Type B pancreatic cell (in vitro differentiated cells): ENCODE measurements at regions not wholly inside any gene's neighbourhood (a gene's known extent, or its start where the extent isn't known, plus 50 kb on each side); places are given as distances from the start of the nearest gene placed in this dataset.

Experiments
- DNase-seq: peaks from one replicate; pipeline ENCODE4 v3.0.0; 2021; ENCODE audit warnings: mixed read lengths; ENCODE audit not compliant: unreplicated experiment; ENCODE audit errors: extremely low spot score
- H3K27ac Mint-ChIP-seq: 2 replicates; pipeline ENCODE4 v1.8.0; 2021; ENCODE audit warnings: mild to moderate bottlenecking, mixed read lengths
- H3K27me3 Mint-ChIP-seq: 2 replicates; pipeline ENCODE4 v1.8.0; 2021; ENCODE audit warnings: mixed read lengths
- H3K36me3 Mint-ChIP-seq: 2 replicates; pipeline ENCODE4 v1.8.0; 2021; ENCODE audit warnings: mixed read lengths
- H3K4me1 Mint-ChIP-seq: one replicate; pipeline ENCODE4 v1.8.0; 2021; ENCODE audit warnings: mixed read lengths; ENCODE audit not compliant: unreplicated experiment
- H3K4me3 Mint-ChIP-seq: 2 replicates; pipeline ENCODE4 v1.8.0; 2021; ENCODE audit warnings: mild to moderate bottlenecking, mixed read lengths
- H3K9me3 Mint-ChIP-seq: 2 replicates; pipeline ENCODE4 v1.8.0; 2021; ENCODE audit warnings: mixed read lengths
- TF ChIP-seq, protein P1 (sequence below): fragments of 200-600 bp; sonication (generic); conservative IDR thresholded peaks from 2 replicates; pipeline ENCODE4 v1.5.0; 2021; ENCODE audit warnings: antibody characterized with exemption, mild to moderate bottlenecking

DNA sequence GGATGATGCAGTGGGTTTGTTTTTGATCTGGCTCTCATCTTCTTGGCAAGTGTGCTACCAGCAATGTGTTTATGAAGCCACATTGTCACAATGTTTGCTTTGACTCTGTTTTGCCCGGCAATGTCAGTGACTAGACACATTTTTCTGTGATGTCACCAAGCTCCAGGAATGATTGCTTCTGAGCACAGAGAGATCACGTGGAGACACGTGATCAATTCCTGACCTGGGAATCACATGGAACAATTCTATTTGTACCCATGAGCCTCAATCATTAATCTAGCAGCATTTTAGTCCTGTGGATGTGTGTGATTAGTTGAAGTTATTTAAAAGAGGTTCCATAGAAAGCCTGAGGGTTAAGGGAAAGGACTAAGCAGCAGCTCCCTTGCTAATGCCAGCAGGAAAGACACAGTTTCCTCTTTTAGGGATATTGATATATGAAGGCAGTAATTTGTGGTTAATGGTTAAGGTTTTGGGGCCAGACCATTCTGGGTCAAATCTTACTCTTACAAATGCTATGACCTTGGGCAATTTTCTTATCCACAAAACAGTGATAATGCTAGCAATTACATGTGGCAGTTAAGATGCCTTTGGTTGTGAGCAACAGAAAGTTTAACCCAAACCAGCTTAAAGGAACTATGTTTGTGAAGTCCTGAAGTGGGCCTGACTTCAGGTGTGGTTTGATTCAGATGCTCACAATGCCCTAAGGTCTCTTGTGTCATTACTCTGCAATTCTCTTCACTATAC is 59.0 kb downstream of the FASLG start:
- TF ChIP-seq, protein P1, sequence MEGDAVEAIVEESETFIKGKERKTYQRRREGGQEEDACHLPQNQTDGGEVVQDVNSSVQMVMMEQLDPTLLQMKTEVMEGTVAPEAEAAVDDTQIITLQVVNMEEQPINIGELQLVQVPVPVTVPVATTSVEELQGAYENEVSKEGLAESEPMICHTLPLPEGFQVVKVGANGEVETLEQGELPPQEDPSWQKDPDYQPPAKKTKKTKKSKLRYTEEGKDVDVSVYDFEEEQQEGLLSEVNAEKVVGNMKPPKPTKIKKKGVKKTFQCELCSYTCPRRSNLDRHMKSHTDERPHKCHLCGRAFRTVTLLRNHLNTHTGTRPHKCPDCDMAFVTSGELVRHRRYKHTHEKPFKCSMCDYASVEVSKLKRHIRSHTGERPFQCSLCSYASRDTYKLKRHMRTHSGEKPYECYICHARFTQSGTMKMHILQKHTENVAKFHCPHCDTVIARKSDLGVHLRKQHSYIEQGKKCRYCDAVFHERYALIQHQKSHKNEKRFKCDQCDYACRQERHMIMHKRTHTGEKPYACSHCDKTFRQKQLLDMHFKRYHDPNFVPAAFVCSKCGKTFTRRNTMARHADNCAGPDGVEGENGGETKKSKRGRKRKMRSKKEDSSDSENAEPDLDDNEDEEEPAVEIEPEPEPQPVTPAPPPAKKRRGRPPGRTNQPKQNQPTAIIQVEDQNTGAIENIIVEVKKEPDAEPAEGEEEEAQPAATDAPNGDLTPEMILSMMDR: no peak
- DNase-seq: no peak
- no peak overlapping the region for H3K4me3 Mint-ChIP-seq
- peak overlapping the region; percentile 63 for H3K27ac Mint-ChIP-seq
- no peaks in the 10 kb centered on the region for H3K27me3 Mint-ChIP-seq
- peaks cover 26% of the 10 kb centered on the region for H3K4me1 Mint-ChIP-seq
- peaks cover 13% of the 10 kb centered on the region for H3K9me3 Mint-ChIP-seq
- H3K36me3 Mint-ChIP-seq: peaks cover 4% of the 10 kb centered on the region

DNA sequence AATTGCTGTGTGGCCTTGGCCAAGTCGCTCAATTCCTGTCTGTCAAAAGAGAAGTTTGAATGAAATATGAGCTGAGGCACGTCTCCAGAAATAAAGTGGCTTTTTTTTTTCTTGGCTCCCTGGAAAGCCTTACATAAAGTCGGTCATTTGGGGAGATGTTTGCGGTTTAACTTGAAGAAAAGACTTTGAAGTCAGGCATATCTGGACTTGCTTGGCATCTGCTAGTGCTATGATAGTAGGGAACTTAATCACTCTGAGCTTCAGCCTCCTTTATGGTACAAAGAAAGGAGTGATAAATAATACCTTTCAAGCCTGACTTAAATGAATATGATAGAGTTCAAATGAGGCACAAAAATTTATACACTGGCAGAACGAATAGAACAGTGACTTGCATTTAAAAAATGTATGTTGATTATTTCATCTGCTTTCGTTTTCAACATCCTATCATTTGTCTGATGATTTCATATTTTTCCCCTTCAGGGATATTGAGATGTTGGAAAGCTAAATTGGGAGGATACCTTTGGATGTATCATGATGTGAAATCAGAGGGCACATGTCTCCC is 60.2 kb downstream of the FASLG start:
- Mint-ChIP-seq H3K36me3 (peaks cover 4% of the 10 kb centered on the region), H3K27me3 (no peaks in the 10 kb centered on the region), H3K4me1 (peaks cover 35% of the 10 kb centered on the region), H3K27ac (peak overlapping the region; percentile 63), H3K9me3 (peaks cover 13% of the 10 kb centered on the region), H3K4me3 (no peak overlapping the region)
- TF ChIP-seq, protein P1: no peak
- DNase-seq: no peak

DNA sequence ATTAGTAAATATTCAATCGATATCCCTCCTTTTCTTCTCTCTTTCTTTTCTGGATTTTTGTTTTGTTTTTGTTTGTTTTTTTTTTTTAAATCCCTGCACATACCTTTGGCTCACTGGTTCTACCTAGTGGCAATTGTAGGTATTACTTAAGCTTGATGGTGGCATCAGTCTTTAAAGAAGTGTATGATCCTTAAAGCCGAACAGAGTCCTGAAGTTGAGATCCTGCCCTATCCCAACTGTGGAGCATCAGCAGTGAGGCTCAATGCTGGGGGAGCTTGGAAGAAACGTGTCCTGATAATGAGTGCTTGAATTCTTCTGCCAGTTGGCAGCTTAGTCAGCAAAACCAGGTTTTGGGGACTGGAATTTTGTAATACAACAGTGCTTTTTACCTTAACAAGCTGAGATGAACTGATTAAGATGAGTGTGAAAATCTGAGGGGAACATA is 60.8 kb downstream of the FASLG start:
- DNase-seq: no peak
- Mint-ChIP-seq H3K27ac (peak overlapping the region; percentile 63), H3K36me3 (peaks cover 4% of the 10 kb centered on the region), H3K9me3 (peaks cover 13% of the 10 kb centered on the region), H3K4me3 (peak overlapping the region; percentile 10), H3K4me1 (peaks cover 35% of the 10 kb centered on the region), H3K27me3 (no peaks in the 10 kb centered on the region)
- TF ChIP-seq, protein P1: peak; percentile 85

DNA sequence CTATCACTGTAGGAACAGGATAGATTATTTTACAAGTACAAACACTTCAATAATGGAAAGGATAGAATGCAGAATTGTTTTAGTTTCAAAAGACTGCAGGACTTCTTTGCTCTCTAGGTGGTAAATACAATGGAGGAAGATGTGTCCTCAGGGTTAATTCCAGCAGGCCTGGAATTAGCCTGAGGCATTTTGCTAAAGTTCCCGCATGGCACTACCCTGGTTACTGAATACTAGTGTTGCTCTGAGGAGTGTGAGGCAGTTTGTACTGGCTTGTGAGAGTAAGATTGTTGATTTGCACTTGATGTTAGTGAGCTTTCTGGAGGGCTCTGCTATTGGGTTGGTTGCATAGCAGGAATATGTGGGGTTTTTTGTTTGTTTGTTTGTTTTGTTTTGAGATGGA is 61.4 kb downstream of the FASLG start:
- TF ChIP-seq, protein P1: no peak
- H3K9me3 Mint-ChIP-seq: peaks cover 13% of the 10 kb centered on the region
- no peak for DNase-seq
- H3K4me1 Mint-ChIP-seq: peaks cover 35% of the 10 kb centered on the region
- H3K27me3 Mint-ChIP-seq: no peaks in the 10 kb centered on the region
- H3K36me3 Mint-ChIP-seq: peaks cover 4% of the 10 kb centered on the region
- H3K4me3 Mint-ChIP-seq: no peak overlapping the region
- no peak overlapping the region for H3K27ac Mint-ChIP-seq

DNA sequence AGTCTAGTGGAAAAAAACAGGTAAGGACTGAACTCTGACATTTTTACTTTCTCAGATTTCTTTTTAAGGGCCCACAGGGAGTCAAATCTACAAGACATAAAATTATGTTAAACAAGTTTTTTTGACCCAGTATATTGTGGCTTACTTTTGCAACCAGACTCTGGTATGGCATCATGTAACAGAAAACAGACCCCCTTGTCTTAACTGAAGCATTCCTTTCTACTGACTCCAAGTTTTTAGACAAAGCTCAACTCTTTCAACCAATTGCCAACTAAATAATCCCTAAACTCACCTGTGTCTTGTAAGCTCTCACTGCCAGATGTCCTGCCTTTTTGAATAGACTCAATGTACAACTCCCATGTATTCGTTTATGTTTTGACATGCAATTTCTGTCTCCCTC is 64.3 kb downstream of the FASLG start:
- TF ChIP-seq, protein P1: no peak
- H3K27me3 Mint-ChIP-seq: no peaks in the 10 kb centered on the region
- H3K9me3 Mint-ChIP-seq: peaks cover 8% of the 10 kb centered on the region
- no peak overlapping the region for H3K27ac Mint-ChIP-seq
- no peak for DNase-seq
- no peak overlapping the region for H3K4me3 Mint-ChIP-seq
- H3K4me1 Mint-ChIP-seq: peaks cover 21% of the 10 kb centered on the region
- no peaks in the 10 kb centered on the region for H3K36me3 Mint-ChIP-seq
